Neuronal stem cell (in vitro differentiated cells): ENCODE measurements at regions not wholly inside any gene's neighbourhood (a gene's known extent, or its start where the extent isn't known, plus 50 kb on each side); places are given as distances from the start of the nearest gene placed in this dataset.

Experiments
- DNase-seq: peaks from one replicate; pipeline ENCODE4 v3.0.0-alpha.2; 2013; ENCODE audit warnings: low spot score
- H2AFZ ChIP-seq: one replicate; pipeline ENCODE4 v1.6.1; 2013; ENCODE audit warnings: mild to moderate bottlenecking, low read length, inconsistent platforms
- H2AK5ac ChIP-seq: 2 replicates; pipeline ENCODE4 v1.6.1; 2013; ENCODE audit warnings: low read depth, mild to moderate bottlenecking, inconsistent platforms, low read length, moderate library complexity, mixed read lengths
- H2BK120ac ChIP-seq: 2 replicates; pipeline ENCODE4 v1.6.1; 2013; ENCODE audit warnings: low read depth, mild to moderate bottlenecking, inconsistent platforms, low read length, moderate library complexity, mixed read lengths
- H2BK12ac ChIP-seq: one replicate; pipeline ENCODE4 v1.6.1; 2013; ENCODE audit warnings: low read length, inconsistent platforms
- H2BK15ac ChIP-seq: 2 replicates; pipeline ENCODE4 v1.6.1; 2013; ENCODE audit warnings: mild to moderate bottlenecking, low read length, inconsistent platforms, mixed read lengths
- H2BK5ac ChIP-seq: one replicate; pipeline ENCODE4 v1.6.1; 2013; ENCODE audit warnings: inconsistent platforms, mild to moderate bottlenecking, low read length, moderate library complexity
- H3K14ac ChIP-seq: one replicate; pipeline ENCODE4 v1.6.1; 2013; ENCODE audit warnings: low read length, inconsistent platforms
- H3K18ac ChIP-seq: 2 replicates; pipeline ENCODE4 v1.6.1; 2013; ENCODE audit warnings: low read length, inconsistent platforms
- H3K23ac ChIP-seq: 2 replicates; pipeline ENCODE4 v1.6.1; 2013; ENCODE audit warnings: low read depth, mild to moderate bottlenecking, mixed read lengths, low read length, inconsistent platforms; ENCODE audit not compliant: poor library complexity
- H3K27ac ChIP-seq: replicated peaks from 3 replicates; pipeline ENCODE4 v1.5.1; 2013; ENCODE audit warnings: low read length, inconsistent platforms
- H3K27me3 ChIP-seq, 3 experiments: 2 replicates each; pipeline ENCODE4 v1.6.1; 2013; ENCODE audit warnings: low read length in 3 of 3, mild to moderate bottlenecking in 2 of 3, inconsistent platforms in 1 of 3, low read depth in 1 of 3, mixed read lengths in 1 of 3, moderate library complexity in 1 of 3; ENCODE audit not compliant: control insufficient read depth in 3 of 3, insufficient read depth in 3 of 3
- H3K36me3 ChIP-seq, 2 donors: replicated peaks in 1 of 2; 2 replicates each; pipeline ENCODE4 v1.6.1; 2013; ENCODE audit warnings: low read length in 2 of 2; ENCODE audit not compliant: control insufficient read depth in 2 of 2, insufficient read depth in 2 of 2
- H3K4ac ChIP-seq: 2 replicates; pipeline ENCODE4 v1.6.1; 2013; ENCODE audit warnings: inconsistent platforms, mild to moderate bottlenecking, low read length, moderate library complexity
- H3K4me1 ChIP-seq, 2 donors: 1 replicate in 1 of 2; 2 replicates in 1 of 2; pipeline ENCODE4 v1.6.1; 2013; ENCODE audit warnings: low read length in 2 of 2, low read depth in 1 of 2; ENCODE audit not compliant: control insufficient read depth in 2 of 2, insufficient read depth in 1 of 2
- H3K4me2 ChIP-seq: one replicate; pipeline ENCODE4 v1.6.1; 2013; ENCODE audit warnings: mild to moderate bottlenecking, low read length, inconsistent platforms; ENCODE audit not compliant: insufficient read depth, poor library complexity, severe bottlenecking
- H3K4me3 ChIP-seq, 2 donors: 2 replicates each; pipeline ENCODE4 v1.5.1; 2013; ENCODE audit warnings: low read length in 2 of 2, mild to moderate bottlenecking in 2 of 2, inconsistent platforms in 1 of 2, moderate library complexity in 1 of 2
- H3K79me1 ChIP-seq: one replicate; pipeline ENCODE4 v1.6.1; 2013; ENCODE audit warnings: low read depth, mild to moderate bottlenecking, inconsistent platforms, low read length, moderate library complexity
- H3K9ac ChIP-seq: one replicate; pipeline ENCODE4 v1.6.1; 2013; ENCODE audit warnings: mild to moderate bottlenecking, low read depth, low read length, inconsistent platforms; ENCODE audit not compliant: poor library complexity
- H3K9me3 ChIP-seq, 2 donors: replicated peaks in 1 of 2; 2 replicates each; pipeline versions ENCODE3 to v1.6.1; 2013; ENCODE audit warnings: low read length in 2 of 2, mild to moderate bottlenecking in 2 of 2, inconsistent platforms in 1 of 2, low read depth in 1 of 2, mixed read lengths in 1 of 2, moderate library complexity in 1 of 2; ENCODE audit not compliant: control insufficient read depth in 2 of 2, insufficient read depth in 1 of 2
- H4K8ac ChIP-seq: one replicate; pipeline ENCODE4 v1.6.1; 2013; ENCODE audit warnings: low read depth, mild to moderate bottlenecking, inconsistent platforms, low read length, moderate library complexity
- H4K91ac ChIP-seq: one replicate; pipeline ENCODE4 v1.6.1; 2013; ENCODE audit warnings: low read length, low read depth, mild to moderate bottlenecking, inconsistent platforms; ENCODE audit not compliant: poor library complexity
- WGBS, 2 donors: extraction: QIAGEN DNeasy Blood & Tissue Kit; methylation state at CpG; one replicate each; pipeline ENCODE4 v1.1.7; 2013; ENCODE audit warnings: missing lambda C conversion rate in 2 of 2, mixed read lengths in 1 of 2; ENCODE audit not compliant: insufficient read length in 2 of 2, insufficient replicate concordance in 1 of 2; ENCODE audit errors: extremely low coverage in 2 of 2; 5-methylcytosine and 5-hydroxymethylcytosine counted together

DNA sequence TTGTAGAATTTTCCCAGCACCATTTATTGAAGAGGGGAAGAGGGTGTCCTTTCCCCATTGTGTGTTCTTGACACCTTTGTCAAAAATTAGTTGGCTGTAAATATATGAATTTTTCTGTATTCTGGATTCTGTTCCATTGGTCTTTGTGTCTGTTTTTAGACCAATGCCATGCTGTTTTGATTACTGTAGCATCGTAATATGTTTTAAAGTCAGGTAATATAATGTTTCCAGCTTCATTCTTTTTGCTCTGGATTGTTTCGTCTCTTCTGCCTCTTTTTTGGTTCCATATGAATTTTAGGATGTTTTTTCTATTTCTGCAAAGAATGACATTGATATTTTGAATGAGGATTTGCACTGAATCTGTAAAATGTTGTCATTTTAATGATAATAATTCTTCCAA lies 331.9 kb upstream of the RGS6 start:
- H4K91ac ChIP-seq, result no peak overlapping the region
- no peak overlapping the region for H4K8ac ChIP-seq
- no peak overlapping the region for H2AFZ ChIP-seq
- H3K27ac ChIP-seq, result no peak overlapping the region
- H3K27me3 ChIP-seq, result no peaks in the 10 kb centered on the region
- H3K79me1 ChIP-seq, result peaks cover 2% of the 10 kb centered on the region
- H3K9ac ChIP-seq, result no peak overlapping the region
- no peak overlapping the region for H2BK5ac ChIP-seq
- H3K14ac ChIP-seq, result no peak overlapping the region
- no CpG with 5 or more reads among the region's 2 CpGs for WGBS, 2 donors
- no peak overlapping the region for H3K4me3 ChIP-seq
- H3K18ac ChIP-seq, result no peak overlapping the region
- no peak for DNase-seq
- H2BK15ac ChIP-seq, result no peak overlapping the region
- H2BK120ac ChIP-seq, result no peak overlapping the region
- no peak overlapping the region for H3K4me2 ChIP-seq
- H3K23ac ChIP-seq, result no peak overlapping the region
- no peak overlapping the region for H2BK12ac ChIP-seq
- H3K4ac ChIP-seq, result no peak overlapping the region
- H3K4me1 ChIP-seq, result peaks cover 0 to 4% of the 10 kb centered on the region in 2 donors
- peaks cover 2 to 10% of the 10 kb centered on the region in 2 donors for H3K36me3 ChIP-seq
- H2AK5ac ChIP-seq, result no peak overlapping the region
- peaks cover 0 to 14% of the 10 kb centered on the region in 2 donors for H3K9me3 ChIP-seq

DNA sequence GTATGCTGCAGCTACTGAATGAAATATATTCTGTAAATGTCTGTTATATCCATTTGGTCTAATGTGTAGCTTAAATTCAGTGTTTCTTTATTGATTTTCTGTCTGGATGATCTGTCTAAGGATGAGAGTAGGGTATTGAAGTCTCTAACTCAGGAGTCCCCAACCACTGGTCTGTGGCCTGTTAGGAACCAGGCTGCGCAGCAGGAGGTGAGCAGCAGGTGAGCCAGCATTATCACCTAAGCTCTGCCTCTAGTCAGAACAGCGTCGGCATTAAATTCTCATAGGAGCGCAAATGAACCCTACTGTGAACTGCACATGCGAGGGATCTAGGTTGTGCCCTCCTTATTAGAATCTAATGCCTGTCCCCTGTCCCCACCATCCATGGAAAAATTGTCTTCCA lies 329.7 kb upstream of the RGS6 start:
- Histone ChIP-seq H2BK12ac (no peak overlapping the region), H2AFZ (no peak overlapping the region), H3K27ac (no peak overlapping the region), H3K27me3 (no peaks in the 10 kb centered on the region), H3K9me3 (peaks cover 3 to 19% of the 10 kb centered on the region in 2 donors), H4K8ac (no peak overlapping the region), H3K23ac (no peak overlapping the region), H2BK5ac (no peak overlapping the region), H3K4me2 (peak overlapping the region; percentile 11), H3K79me1 (peaks cover 10% of the 10 kb centered on the region), H3K36me3 (peaks cover 2 to 10% of the 10 kb centered on the region in 2 donors), H2AK5ac (no peak overlapping the region), H3K4ac (no peak overlapping the region), H2BK15ac (no peak overlapping the region), H2BK120ac (no peak overlapping the region), H4K91ac (no peak overlapping the region), H3K14ac (no peak overlapping the region), H3K4me3 (no peak overlapping the region), H3K18ac (no peak overlapping the region), H3K9ac (no peak overlapping the region), H3K4me1 (peaks cover 0 to 5% of the 10 kb centered on the region in 2 donors)
- no CpG with 5 or more reads among the region's 5 CpGs for WGBS, 2 donors
- DNase-seq, result no peak

- H3K4me2 ChIP-seq, result no peak overlapping the region
- no peak overlapping the region for H2BK5ac ChIP-seq
- H4K8ac ChIP-seq, result no peak overlapping the region
- H3K4me3 ChIP-seq, result no peak overlapping the region
- DNase-seq, result no peak
- H3K27me3 ChIP-seq, result no peaks in the 10 kb centered on the region
- H3K36me3 ChIP-seq, result peaks cover 2 to 3% of the 10 kb centered on the region in 2 donors
- H3K27ac ChIP-seq, result no peak overlapping the region
- H3K23ac ChIP-seq, result no peak overlapping the region
- peaks cover 0 to 5% of the 10 kb centered on the region in 2 donors for H3K4me1 ChIP-seq
- peaks cover 3 to 19% of the 10 kb centered on the region in 2 donors for H3K9me3 ChIP-seq
- no peak overlapping the region for H3K4ac ChIP-seq
- H2BK15ac ChIP-seq, result no peak overlapping the region
- H3K79me1 ChIP-seq, result peaks cover 10% of the 10 kb centered on the region
- H2BK12ac ChIP-seq, result no peak overlapping the region
- no peak overlapping the region for H2BK120ac ChIP-seq
- no peak overlapping the region for H4K91ac ChIP-seq
- no peak overlapping the region for H2AK5ac ChIP-seq
- H2AFZ ChIP-seq, result no peak overlapping the region
- no peak overlapping the region for H3K14ac ChIP-seq
- H3K18ac ChIP-seq, result no peak overlapping the region
- H3K9ac ChIP-seq, result no peak overlapping the region
Measured at GRCh38 chr14:71604231-71604630, 328.0 kb upstream of the RGS6 start.

DNA sequence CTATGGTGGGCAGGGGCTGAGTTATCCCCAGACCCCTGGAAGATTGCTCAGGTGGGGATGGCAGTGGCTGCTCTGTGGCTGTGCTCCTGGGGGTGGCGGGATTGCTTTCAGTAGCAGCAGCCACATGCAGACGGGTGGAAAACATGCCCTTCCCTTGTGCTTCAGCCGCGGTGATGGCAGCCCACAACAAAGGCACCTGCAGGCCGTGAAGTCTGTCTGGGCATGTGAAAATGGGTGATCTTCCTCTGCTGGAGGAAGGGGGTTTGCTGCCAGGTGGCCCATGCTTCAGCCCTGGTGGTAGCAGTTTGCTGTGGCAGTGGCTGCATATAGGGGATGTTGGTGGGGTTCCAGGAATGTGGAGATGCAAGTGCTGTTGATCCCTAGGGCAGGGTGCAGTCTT lies 326.2 kb upstream of the RGS6 start:
- Histone ChIP-seq H3K4ac (peak overlapping the region; percentile 23), H2BK5ac (no peak overlapping the region), H3K18ac (peak overlapping the region; percentile 38), H3K4me1 (peaks cover 0 to 5% of the 10 kb centered on the region in 2 donors), H4K91ac (no peak overlapping the region), H2BK12ac (peak overlapping the region; percentile 41), H2AK5ac (no peak overlapping the region), H2AFZ (no peak overlapping the region), H3K9ac (peak overlapping the region; percentile 64), H3K4me3 (no peak overlapping the region), H3K4me2 (no peak overlapping the region), H2BK120ac (no peak overlapping the region), H3K23ac (peak overlapping the region; percentile 91), H3K79me1 (peaks cover 10% of the 10 kb centered on the region), H3K14ac (peak overlapping the region; percentile 25), H3K27ac (no peak overlapping the region), H3K36me3 (peaks cover 0 to 2% of the 10 kb centered on the region in 2 donors), H3K27me3 (no peaks in the 10 kb centered on the region), H3K9me3 (peaks cover 3 to 12% of the 10 kb centered on the region in 2 donors), H2BK15ac (no peak overlapping the region), H4K8ac (peak overlapping the region; percentile 48)
- DNase-seq, result no peak
- WGBS, 2 donors, result no CpG with 5 or more reads among the region's 5 CpGs
